Esophagus squamous epithelium (tissue), 5 donors: ENCODE measurements at regions not wholly inside any gene's neighbourhood (a gene's known extent, or its start where the extent isn't known, plus 50 kb on each side); places are given as distances from the start of the nearest gene placed in this dataset.
"Not testable (repeated sequence)": the region's sequence is repeated elsewhere in the genome, so short reads cannot be mapped to it uniquely, and the experiment has no call there.

Source experiments
- DNase-seq: peaks from one replicate; lab custom pipeline; 2025; lab: John Stamatoyannopoulos, UW
- H3K27ac ChIP-seq, 4 donors: fragments of 200-600 bp; sonication (generic); one replicate each; pipeline ENCODE4 v1.5.1; 2016 to 2019; ENCODE audit warnings: mild to moderate bottlenecking in 1 of 4
- H3K27me3 ChIP-seq, 4 donors: fragments of 200-600 bp; sonication (generic); 1 replicate in 3 of 4; 2 replicates in 1 of 4; pipeline versions ENCODE4 v1.5.1 to v1.6.0; 2017 to 2021; ENCODE audit warnings: antibody characterized with exemption in 1 of 4
- H3K36me3 ChIP-seq, 3 donors: fragments of 200-600 bp; sonication (generic); one replicate each; pipeline ENCODE4 v1.5.1; 2016 to 2019
- H3K4me1 ChIP-seq, 3 donors: fragments of 200-600 bp; sonication (generic); one replicate each; pipeline ENCODE4 v1.5.1; 2017 to 2019
- H3K4me3 ChIP-seq, 4 donors: fragments of 200-600 bp; sonication (generic); 1 replicate in 3 of 4; 2 replicates in 1 of 4; pipeline ENCODE4 v1.5.1; 2016 to 2019; ENCODE audit warnings: mild to moderate bottlenecking in 2 of 4, moderate library complexity in 1 of 4
- H3K9me3 ChIP-seq, 3 donors: fragments of 200-600 bp; sonication (generic); one replicate each; pipeline ENCODE4 v1.5.1; 2016 to 2019
- CTCF ChIP-seq, 6 experiments: fragments of 450-650 bp in 4 of 6; fragments of 200-600 bp in 2 of 6; sonication (generic) in 2 of 6; IDR thresholded peaks; one replicate each; pipeline ENCODE4 v1.5.1; 2016 to 2019; ENCODE audit warnings: antibody characterized with exemption in 6 of 6, mild to moderate bottlenecking in 4 of 6, moderate library complexity in 4 of 6
- POLR2A ChIP-seq, 4 donors: fragments of 450-650 bp; IDR thresholded peaks; one replicate each; pipeline ENCODE4 v1.6.1; 2017; ENCODE audit warnings: antibody characterized with exemption in 4 of 4, mild to moderate bottlenecking in 4 of 4, moderate library complexity in 3 of 4
- WGBS, 2 donors: methylation state at CpG; one replicate each; pipeline ENCODE4 v1.1.5; 2018; 5-methylcytosine and 5-hydroxymethylcytosine counted together
- intact Hi-C: fragments of 100-400 bp; cut with DNase I; formaldehyde crosslinking; loops from one replicate; pipeline ENCODE4 v1.15.0; 2022
- donor health status: DM: yes; HTN: yes; CAD: no.

- Histone ChIP-seq H3K4me1 (no peaks in the 10 kb centered on the region), H3K27me3 (no peaks in the 10 kb centered on the region), H3K27ac (no peak overlapping the region), H3K4me3 (no peak overlapping the region), H3K9me3 (no peaks in the 10 kb centered on the region), H3K36me3 (no peaks in the 10 kb centered on the region)
- no peak for TF ChIP-seq CTCF (IDR thresholded peaks at IDR 0.05)
- no peak for TF ChIP-seq POLR2A (IDR thresholded peaks at IDR 0.05)
- intact Hi-C loops = no loop called here
- 19 to 41% methylated on average over 5 of the region's 5 CpGs for WGBS, 2 donors
- DNase-seq = no peak
These were observed 374.6 kb upstream of the GHITM start for GRCh38 chr10:83764666-83765065.

- H3K27ac ChIP-seq = no peak overlapping the region
- no peaks in the 10 kb centered on the region for H3K36me3 ChIP-seq
- intact Hi-C loops = no loop called here
- no peaks in the 10 kb centered on the region for H3K9me3 ChIP-seq
- WGBS, 2 donors = 46 to 52% methylated on average over 2 of the region's 2 CpGs
- no peaks in the 10 kb centered on the region for H3K4me1 ChIP-seq
- H3K4me3 ChIP-seq = no peak overlapping the region
- no peak for TF ChIP-seq CTCF (IDR thresholded peaks at IDR 0.05)
- no peak for TF ChIP-seq POLR2A (IDR thresholded peaks at IDR 0.05)
- H3K27me3 ChIP-seq = no peaks in the 10 kb centered on the region
- DNase-seq = no peak
These were observed 373.6 kb upstream of the GHITM start for GRCh38 chr10:83765731-83766130.

- intact Hi-C loops = no loop called here
- H3K9me3 ChIP-seq = no peaks in the 10 kb centered on the region
- DNase-seq = no peak
- no peaks in the 10 kb centered on the region for H3K36me3 ChIP-seq
- TF ChIP-seq POLR2A (IDR thresholded peaks at IDR 0.05) (no peak), CTCF (IDR thresholded peaks at IDR 0.05) (no peak)
- WGBS, 2 donors = 47 to 58% methylated on average over 5 of the region's 5 CpGs
- no peak overlapping the region for H3K27ac ChIP-seq
- H3K4me3 ChIP-seq = no peak overlapping the region
- H3K4me1 ChIP-seq = no peaks in the 10 kb centered on the region
- H3K27me3 ChIP-seq = no peaks in the 10 kb centered on the region
These were observed 370.0 kb upstream of the GHITM start for GRCh38 chr10:83769281-83769820.

- H3K27ac ChIP-seq, H3K36me3 ChIP-seq, H3K4me1 ChIP-seq, H3K4me3 ChIP-seq, intact Hi-C loops, DNase-seq, H3K27me3 ChIP-seq: not testable (repeated sequence)
- WGBS, 2 donors = 87 to 93% methylated on average over 18 to 25 of the region's 25 CpGs
- peaks cover 0 to 13% (median 0%) of the 10 kb centered on the region in 3 donors for H3K9me3 ChIP-seq
These were observed 352.6 kb upstream of the GHITM start for GRCh38 chr10:83786701-83787100.

GRCh38 chr10:83801983-83802382 lies 337.3 kb upstream of the GHITM start:
- Histone ChIP-seq H3K4me3 (no peak overlapping the region), H3K27me3 (no peaks in the 10 kb centered on the region), H3K27ac (no peak overlapping the region), H3K9me3 (no peaks in the 10 kb centered on the region), H3K4me1 (no peaks in the 10 kb centered on the region), H3K36me3 (no peaks in the 10 kb centered on the region)
- TF ChIP-seq CTCF (IDR thresholded peaks at IDR 0.05) (no peak), POLR2A (IDR thresholded peaks at IDR 0.05) (no peak)
- no peak for DNase-seq
- intact Hi-C loops = no loop called here

- no peak overlapping the region for H3K4me3 ChIP-seq
- no peak for DNase-seq
- H3K36me3 ChIP-seq = no peaks in the 10 kb centered on the region
- no peak overlapping the region for H3K27ac ChIP-seq
- H3K27me3 ChIP-seq = no peaks in the 10 kb centered on the region
- H3K9me3 ChIP-seq = no peaks in the 10 kb centered on the region
- no peaks in the 10 kb centered on the region for H3K4me1 ChIP-seq
- intact Hi-C loops = no loop called here
- no peak for TF ChIP-seq POLR2A (IDR thresholded peaks at IDR 0.05)
- TF ChIP-seq CTCF (IDR thresholded peaks at IDR 0.05) = no peak
These were observed 332.6 kb upstream of the GHITM start for GRCh38 chr10:83806717-83807116.
